NCI-H2107 treated with DMSO at 0.1 percent for 48 hours (cell line): ENCODE measurements at regions not wholly inside any gene's neighbourhood (a gene's known extent, or its start where the extent isn't known, plus 50 kb on each side); places are given as distances from the start of the nearest gene placed in this dataset.
"Not testable (repeated sequence)": the region's sequence is repeated elsewhere in the genome, so short reads cannot be mapped to it uniquely, and the experiment has no call there.

Experiments used
- DNase-seq: peaks from one replicate; lab custom pipeline; 2025; ENCODE audit not compliant: unreplicated experiment; lab: John Stamatoyannopoulos, UW

GRCh38 chr2:6186332-6187151, 494.4 kb downstream of the SOX11 start:
- DNase-seq, result no peak

DNA sequence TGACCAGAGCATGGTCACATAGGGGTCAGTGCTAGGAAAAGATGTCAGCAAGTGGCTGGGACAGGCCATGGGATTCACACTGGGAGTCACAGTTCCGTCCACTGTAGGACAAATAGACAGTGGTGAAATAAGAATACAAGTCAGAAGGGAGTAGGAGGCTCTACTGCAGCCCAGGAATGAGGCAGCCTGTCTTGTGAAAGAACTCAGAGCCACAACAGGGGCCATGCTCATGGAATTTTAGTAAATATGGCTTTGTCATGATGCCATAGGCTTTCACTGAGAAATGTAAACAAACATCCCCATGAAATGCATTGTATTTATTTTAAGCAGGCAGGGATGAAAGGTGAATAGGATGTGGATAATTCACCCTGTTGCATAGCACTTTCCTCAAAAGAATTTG, 504.3 kb downstream of the SOX11 start:
- no peak for DNase-seq

DNA sequence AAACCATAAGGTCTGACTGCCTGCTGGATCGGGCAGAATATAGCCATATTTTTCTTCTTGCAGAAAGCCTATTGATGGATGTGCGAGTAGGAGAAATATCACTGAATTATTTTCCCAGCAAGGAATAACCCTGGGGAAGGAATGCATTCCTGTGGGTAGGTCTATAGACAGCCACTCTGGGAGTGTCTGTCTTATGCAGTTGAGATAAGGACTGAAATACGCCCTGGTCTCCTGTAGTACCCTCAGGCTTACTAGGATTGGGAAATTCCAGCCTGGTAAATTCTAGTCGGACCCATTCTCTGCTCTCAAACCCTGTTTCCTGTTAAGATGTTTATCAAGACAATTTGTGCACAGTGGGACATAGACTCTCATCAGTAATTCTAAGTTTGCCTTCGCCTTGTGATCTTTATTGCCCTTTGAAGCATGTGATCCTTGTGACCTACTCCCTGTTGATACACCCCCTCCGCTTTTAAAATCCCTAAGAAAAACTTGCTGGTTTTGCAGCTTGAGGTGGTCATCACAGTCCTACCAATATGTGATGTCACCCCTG, 506.3 kb downstream of the SOX11 start:
- not testable (repeated sequence) for DNase-seq

GRCh38 chr2:6202756-6203155, 510.6 kb downstream of the SOX11 start:
- no peak for DNase-seq

DNA sequence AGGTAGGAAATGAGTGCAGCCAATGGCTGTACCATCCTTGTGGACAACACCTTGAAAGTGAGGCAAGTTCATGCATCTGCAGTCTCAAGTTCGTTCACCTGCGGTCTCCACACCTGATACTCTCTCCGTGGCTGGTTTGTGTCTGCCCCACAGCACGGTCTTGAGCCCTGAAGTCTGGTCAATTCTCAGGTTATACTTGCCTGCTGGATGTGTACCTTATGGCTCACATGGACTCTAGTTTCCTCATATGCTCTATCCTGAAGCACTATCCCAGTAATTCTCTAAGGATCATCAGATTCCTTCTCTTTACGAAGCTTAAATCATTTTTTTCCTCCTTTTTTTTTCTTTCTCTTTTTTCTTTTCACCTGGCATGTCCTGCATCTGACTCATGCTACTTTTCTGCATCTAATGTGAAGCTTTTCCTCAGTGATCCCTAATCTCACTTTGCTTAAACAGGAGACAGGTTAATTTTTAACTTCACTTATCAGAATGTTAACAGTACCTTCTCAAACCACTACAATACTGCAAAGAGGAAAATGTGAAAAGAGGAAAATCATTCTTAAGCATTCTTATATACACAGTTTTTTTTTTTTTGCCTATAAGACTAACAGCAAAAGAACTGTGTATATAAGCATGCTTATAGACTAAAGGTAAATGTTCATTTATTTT, 511.2 kb downstream of the SOX11 start:
- no peak for DNase-seq

- no peak for DNase-seq
Observed at GRCh38 chr2:6206882-6207281, 514.7 kb downstream of the SOX11 start.

GRCh38 chr2:6211236-6211635, 519.1 kb downstream of the SOX11 start:
- no peak for DNase-seq

DNA sequence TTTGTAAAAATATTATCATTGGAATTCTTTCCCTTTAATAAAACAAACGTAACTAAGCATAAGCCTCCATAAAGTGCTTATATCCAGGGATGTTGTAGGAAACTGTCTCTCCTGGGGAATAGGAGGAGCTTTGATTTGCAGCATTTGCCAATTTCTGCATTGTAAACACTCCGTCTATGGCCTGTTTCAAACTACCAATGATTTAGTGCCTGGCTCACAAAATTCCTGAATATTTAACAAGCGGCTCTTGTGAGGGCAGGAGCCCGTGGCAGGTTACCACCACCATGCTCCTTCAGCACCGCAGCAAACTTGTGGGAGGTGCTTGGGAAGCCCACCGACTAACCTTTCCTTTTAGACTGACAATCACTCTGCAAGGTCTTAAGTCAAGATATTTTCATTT, 520.3 kb downstream of the SOX11 start:
- no peak for DNase-seq

DNA sequence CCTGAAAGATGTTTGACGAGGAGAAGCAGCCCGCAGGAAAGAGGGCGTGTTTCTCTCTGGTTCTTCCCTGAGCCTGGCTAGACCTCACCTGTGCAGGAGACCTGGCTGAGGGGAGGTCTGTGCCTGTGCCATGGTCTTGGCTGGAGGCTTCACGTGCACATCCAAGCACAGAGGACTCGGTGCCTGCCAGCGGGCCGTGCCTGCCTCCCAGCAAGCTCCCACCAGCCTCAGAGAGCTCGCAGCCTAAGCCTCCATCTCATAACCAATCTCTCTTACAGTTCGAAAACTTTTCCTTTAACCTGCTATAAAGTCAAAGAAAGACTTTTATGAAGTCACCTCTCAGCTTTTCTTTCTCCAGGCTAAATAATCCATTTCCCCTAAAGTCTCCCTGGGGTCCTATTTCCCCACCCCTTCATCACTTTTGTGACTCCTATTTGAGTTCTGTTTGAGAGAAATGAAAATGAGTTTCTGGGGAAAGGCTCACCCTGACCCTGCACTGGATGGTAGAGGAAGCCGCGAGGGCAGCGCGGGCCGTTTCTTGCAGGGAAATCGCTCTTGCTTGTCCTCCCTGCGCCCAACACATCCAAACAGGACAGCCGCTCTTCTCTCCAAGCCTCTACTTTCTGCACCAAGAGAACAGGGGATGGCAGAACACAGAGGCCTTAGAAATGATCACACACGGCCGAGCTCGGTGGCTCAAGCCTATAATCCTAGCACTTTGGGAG, 521.0 kb downstream of the SOX11 start:
- DNase-seq, result no peak

GRCh38 chr2:6214471-6214870, 522.3 kb downstream of the SOX11 start:
- DNase-seq, result no peak

DNA sequence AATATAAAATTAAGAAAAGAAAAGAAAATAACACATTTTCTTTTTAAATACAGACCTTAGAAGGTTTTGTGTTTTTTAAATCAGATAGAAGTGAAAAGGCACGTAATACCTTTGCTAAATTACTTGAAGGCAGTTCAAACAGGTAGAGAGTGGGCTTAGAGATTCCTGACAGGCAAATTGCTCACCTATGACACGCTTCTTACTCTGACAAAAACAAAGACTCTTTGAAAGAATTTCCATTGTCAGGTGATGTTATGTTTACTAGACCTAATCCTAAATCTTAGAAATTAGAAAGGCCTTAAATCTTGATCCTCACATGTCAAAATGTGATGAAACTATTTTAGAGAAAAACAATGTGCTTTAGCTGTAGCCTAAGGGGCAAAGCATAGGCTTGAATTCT, 522.9 kb downstream of the SOX11 start:
- DNase-seq, result no peak

DNA sequence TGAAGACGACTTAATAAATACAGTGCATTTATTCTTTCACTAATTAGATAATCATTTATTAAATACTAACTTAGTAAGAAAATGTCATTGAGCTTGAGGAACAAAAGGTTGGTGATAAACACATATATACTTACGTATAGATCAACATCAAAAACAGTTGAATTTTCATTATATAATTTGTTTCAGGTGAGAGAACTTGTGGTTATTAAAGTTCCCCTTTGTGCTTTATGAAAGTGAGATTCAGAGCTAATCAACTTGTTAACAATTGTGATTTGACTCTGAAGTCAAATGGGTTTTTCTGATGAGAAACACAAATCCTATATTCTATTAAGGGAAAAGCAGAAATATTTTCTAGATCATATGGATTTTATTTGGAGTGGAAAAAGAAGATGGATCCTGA, 524.0 kb downstream of the SOX11 start:
- no peak for DNase-seq

DNA sequence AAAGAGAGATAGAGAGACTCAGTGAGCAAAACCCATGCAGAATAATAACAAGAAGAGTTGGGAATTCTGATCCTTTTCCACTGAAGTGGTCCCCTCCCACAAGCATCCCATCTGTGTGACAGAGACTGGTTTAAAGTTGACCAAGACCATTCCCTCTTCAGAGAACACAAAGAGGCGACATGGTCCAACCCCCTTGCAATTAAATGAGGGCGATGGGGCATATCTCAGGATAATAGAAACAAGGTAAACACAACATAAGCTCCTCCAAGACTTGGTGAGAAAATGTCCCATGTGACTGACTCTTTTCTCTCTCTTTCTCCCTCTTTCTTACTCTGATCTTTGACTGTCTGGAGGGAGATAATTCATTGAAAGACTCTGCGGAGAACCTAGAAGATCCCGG, 526.7 kb downstream of the SOX11 start:
- no peak for DNase-seq

DNA sequence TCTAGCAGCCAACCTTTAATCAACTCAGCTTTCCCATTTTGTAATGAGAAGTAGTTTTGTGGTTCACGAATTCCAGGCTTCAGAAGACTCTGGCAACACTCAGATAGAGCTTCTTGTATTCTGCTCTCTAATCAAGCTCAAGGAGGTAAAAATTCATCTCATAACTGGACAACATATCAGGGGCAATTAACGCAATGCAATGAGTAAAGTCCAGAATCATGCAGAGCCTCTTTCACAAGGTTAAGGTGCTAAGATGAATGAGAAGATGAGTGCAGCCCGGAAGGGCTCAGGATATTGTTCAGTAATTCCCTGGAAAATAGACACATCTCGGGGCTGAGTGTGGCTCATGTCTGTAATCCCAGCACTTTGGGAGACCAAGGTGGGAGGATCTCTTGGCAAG, 527.7 kb downstream of the SOX11 start:
- no peak for DNase-seq

DNA sequence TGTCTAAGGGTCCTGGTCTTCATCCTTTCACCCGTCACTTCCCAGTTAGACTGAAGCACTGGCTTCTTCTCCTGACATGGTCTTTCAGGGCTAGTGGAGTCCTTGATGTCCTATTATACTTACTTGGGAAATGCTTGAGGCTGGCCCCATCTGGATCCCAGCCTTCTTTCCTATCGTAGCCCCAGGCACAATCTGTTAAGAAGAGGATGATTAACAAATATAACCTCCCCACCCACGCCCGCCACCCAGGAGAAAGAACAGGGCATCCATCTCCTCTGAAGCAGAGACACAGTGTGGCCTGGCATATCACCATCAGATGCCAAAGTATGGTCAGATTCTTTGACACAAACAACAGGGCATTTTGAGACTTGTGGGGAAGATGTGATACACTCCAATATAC, 530.1 kb downstream of the SOX11 start:
- DNase-seq, result no peak

- no peak for DNase-seq
Observed at GRCh38 chr2:6224267-6224666, 532.1 kb downstream of the SOX11 start.

DNA sequence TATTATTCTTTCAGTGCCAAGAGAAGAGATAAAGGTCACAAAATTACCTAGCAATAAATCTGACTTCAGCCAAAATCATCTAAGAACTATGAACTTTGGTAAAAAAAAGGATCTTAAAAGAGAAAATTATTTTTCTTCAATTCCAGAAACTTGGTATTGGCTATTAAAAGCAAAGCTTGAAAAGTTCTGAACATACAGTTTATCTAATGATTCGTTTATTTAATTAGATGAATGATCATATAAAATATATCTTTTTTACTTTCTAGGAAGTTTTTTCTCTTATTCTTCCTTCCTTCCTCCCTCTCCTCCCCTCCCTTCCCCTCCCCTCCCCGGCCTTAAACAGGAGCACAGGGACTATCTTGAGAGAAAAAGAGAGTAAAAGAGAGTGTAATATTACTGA, 536.1 kb downstream of the SOX11 start:
- no peak for DNase-seq

DNA sequence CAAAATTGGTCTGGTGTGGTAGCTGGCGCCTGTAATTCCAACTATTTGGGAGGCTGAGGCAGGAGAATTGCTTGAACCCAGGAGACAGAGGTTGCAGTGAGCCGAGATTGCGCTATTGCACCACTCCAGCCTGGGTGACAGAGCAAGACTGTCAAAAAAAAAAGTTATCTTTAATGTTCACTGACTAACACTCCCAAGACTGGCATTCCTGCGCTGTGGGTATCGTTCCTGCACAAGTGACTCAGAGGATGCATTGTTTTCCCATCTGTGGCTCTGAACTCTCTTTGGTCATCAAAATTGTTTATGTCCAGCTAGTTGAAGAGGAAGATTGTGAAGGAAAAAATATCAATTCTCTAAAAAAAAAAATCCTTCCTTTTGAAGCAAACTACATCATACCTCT, 539.0 kb downstream of the SOX11 start:
- no peak for DNase-seq

DNA sequence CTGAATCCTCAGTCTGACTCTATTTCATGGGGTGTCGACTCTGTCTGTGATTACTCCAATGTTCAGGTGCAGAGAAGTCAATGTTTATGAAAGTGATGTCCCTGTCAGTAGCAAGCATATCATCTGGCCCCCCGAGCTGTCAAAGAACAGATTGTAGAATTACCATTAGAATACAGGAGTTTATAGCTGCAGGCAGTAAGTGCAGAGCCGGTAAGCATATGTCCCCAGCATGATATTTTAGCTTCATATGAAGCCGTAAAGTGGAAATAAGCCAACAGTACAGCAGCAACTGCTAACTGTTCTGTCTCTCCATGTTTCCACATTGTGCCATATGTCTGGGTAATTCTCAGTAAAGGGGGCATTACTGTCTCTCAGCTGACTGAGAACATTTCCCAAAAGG, 541.8 kb downstream of the SOX11 start:
- DNase-seq, result no peak

GRCh38 chr2:6234702-6235101, 542.5 kb downstream of the SOX11 start:
- no peak for DNase-seq

- DNase-seq, result no peak
Observed at GRCh38 chr2:6236317-6236716, 544.1 kb downstream of the SOX11 start.
